DMS79 treated with DMSO at 0.1 percent for 48 hours (cell line): ENCODE measurements at regions not wholly inside any gene's neighbourhood (a gene's known extent, or its start where the extent isn't known, plus 50 kb on each side); places are given as distances from the start of the nearest gene placed in this dataset.
"Not testable (repeated sequence)": the region's sequence is repeated elsewhere in the genome, so short reads cannot be mapped to it uniquely, and the experiment has no call there.

Source experiments
- DNase-seq: peaks from one replicate; lab custom pipeline; 2025; lab: John Stamatoyannopoulos, UW

DNA sequence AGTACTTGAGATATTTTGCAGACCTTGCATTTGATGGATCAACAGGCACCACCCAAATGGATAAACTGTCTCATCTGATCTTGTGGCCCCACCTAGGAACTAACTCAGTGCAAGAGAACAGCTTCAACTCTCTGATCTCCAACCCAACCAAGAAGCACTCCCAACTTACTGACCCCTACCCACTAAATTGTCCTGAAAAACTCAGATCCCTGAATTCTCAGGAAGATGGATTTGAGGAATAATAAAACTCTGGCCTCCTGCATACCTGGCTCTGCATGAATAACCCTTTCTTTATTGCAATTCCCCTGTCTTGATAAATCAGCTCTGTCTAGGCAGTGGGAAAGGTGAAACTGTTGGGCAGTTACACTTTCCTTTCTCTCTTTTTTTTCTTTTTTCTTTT, 247.9 kb downstream of the ZPLD1 start:
- DNase-seq = no peak

GRCh38 chr3:102686792-102687191, 252.0 kb downstream of the ZPLD1 start:
- DNase-seq = no peak

DNA sequence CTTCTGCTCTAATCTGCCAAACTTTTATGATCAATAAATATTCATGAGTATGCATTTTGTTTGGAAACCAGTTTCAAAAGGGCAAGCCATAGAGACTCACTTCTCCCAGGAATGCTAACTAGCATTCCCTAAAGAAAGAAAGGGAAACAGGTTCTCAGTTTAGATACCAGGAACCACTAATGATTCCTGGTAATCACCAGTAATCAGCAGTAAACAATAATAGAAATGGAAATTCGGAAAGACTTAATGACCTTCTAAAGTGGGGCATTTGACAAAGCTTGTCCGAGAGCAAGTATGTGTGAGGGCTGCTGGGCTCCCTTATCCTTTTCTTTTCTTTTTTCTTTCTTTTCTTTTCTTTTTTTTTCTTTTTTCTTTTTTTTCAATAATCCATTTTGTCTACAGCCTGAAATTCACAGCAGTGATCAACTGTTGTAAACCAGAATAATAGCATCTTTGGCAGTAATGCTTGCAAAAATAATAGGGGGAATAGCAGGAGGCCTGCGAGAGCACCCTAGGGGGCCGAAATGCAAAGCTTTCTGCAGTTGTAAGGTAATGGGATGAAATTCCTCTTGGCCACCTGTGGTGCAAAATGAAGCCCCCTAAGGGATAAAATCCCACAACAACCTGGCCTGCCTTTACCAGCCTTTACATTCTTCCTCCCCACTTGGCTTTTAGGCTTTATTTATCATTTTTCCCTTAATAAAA, 253.2 kb downstream of the ZPLD1 start:
- no peak for DNase-seq

DNA sequence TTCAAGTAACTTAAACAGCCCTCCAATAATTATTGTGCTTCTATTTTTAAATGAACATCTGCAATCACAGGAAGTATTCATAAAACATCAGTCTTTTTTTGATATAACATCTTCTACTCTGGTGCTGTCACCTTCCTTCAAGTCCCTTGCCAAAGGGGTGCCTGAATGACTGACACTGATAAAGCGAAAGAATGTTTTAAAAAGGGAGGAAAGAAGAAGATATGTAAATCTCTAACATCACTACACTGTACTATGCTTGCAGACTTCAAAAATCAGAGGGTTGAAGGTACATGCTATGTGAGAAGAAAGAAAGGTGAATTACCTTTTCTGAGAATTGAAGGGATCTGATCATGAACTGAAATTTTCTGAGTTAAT, 253.7 kb downstream of the ZPLD1 start:
- DNase-seq = no peak

- no peak for DNase-seq
Observed at GRCh38 chr3:102691507-102691906, 256.7 kb downstream of the ZPLD1 start.

DNA sequence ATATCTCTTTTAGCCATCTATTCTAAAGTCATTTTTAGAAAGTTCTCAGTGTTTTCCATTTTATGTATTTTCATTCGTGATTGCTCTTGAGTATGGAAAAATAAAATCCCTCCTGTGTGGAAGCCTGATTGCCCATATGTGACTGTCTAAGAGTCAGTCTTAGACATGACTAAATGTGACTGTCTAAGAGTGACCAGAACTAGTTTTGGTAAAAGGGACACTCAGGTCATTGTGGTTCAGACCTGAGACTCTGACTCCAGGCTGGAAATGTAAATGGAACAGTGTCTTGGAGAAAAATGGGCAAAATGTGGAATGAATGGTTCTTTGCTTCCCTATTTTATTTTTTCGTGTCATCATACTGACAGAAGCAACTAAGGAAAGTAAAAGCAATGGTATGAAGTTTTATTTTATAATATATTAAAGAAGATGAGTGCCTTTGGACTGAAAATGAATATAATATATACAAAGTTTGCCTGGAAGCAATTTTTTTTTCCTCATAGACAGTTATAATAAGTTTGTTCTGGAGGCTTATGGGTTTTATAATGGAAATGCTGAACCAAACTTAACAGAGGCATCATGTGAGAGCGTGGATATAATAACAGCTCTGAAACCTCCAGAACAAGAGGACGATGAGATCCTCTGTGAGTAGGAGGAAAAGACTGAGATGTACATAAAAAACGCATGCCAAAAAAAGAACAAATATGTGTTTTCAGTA, 264.4 kb downstream of the ZPLD1 start:
- DNase-seq = no peak

- no peak for DNase-seq
Observed at GRCh38 chr3:102699819-102700140, 265.0 kb downstream of the ZPLD1 start.

DNA sequence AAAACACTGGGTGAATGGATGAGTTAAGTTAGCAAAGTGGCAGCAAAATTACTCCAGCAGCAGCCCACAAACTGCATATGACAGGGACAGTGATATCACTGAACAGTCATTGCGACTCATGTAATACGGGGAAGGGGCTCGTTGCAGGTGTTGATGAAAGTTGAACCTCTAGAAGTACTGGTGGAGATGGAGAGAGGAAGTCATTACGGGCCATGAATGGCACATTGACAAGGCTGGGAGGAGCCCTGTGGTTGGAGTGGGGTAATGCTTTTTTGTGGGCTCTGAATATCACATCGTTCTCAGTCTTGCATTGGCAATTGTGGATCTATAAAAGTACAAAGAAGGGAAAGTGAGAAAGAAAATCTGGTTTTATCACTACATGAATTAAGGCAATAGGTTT, 278.1 kb downstream of the ZPLD1 start:
- no peak for DNase-seq

GRCh38 chr3:102714567-102714966, 279.8 kb downstream of the ZPLD1 start:
- DNase-seq = no peak

DNA sequence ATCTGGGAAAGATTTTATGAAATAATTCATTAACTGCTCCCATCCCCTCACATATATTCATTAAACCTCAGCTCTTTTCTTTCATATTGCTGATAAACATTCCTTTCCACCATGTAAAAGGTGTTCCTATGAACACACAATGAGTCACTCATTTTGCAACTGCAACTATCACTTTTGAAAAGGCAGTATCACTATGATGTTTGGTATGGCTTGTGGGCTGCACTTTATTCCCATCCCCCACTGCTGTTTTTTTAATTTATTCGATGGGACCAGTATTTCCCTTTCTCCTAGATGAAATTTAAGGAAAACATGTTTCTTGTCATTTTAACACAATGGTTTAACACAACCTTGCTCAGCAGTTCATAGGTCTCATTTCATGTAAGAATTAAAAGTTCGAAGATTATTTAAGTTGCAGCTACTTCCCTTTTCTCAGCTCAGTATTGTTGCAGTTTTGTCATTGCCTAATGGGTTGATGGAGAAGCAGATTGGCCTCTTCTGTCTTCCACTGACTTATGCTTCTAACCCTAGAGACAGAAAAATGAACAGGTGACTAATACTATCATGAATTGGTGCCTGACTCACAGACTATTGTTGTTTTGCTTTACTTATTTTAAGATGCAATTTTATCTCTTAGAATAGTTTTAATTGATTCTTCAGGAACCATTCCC, 280.3 kb downstream of the ZPLD1 start:
- no peak for DNase-seq

DNA sequence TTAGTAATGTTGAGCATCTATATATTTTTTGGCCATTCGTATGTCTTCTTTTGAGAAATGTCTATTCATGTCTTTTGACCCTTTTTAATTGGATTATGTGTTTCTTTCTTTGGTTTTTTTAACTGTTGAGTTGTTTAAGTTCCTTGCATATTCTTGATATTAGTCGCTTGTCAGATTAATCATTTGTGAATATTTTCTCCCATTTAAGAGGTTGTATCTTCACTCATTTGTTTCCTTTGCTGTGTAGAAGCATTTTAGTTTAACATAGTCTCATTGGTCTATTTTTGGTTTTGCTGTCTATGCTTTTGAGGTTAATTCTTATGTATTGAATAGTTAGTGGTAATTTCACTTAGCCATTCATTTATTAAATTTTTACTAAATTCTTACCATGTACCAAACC, 283.8 kb downstream of the ZPLD1 start:
- DNase-seq = no peak

DNA sequence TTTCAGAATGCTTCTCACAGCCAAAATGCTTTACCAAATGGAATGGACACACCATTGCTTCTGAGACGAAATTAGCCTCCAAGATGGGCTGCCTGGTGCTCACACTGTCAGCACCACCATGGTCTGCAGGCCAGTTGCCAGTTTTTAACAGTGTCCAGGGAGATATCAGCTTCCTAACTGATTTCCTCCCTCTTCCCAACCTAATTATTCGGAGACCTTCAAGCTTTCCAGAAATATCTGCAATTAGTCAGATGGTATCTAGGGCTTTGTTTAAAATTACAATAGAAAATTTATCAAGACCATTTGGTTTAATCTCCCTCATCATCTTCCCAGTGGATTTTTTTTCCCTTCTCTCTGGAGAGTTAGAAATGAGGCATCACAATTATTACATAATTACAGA, 287.5 kb downstream of the ZPLD1 start:
- DNase-seq = no peak

GRCh38 chr3:102727340-102727739, 292.5 kb downstream of the ZPLD1 start:
- no peak for DNase-seq

DNA sequence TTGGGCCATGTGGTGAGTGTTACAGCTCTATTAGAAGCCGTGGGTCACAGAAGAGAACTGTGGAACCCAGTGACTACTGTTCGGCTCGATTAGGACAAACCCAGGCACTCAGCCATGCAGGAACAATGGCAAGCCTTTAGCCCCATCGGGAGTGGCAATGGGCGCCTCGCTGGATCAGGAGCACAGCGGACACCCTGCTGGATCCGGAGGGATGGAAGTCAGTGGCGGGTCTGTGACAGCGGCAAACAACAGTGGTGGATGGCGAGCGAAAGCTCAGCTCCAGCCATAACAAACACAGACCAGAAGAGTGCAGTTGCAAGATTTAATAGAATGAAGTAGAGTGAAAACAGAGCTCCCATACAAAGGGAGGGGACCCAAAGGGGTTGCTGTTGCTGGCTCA, 297.8 kb downstream of the ZPLD1 start:
- not testable (repeated sequence) for DNase-seq

GRCh38 chr3:102733791-102734563, 299.2 kb downstream of the ZPLD1 start:
- no peak for DNase-seq

- no peak for DNase-seq
Observed at GRCh38 chr3:102735311-102735710, 300.5 kb downstream of the ZPLD1 start.

- DNase-seq = no peak
Observed at GRCh38 chr3:102736288-102736974, 301.6 kb downstream of the ZPLD1 start.

DNA sequence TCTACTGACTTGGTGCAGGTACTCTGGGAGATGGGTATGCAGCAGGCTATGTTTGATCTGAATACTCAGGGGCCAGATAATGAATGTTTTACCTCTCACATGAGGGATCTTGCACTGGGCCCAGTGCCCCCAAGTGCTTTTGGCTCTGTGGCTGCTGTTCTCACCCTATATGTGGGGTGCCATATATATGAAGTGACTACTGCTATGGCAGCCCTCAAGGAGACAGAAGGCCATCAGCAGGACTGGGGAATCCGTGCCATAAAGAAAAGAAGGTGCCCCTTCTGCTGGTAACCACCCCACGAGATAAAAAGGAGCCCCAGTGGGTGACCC, 302.1 kb downstream of the ZPLD1 start:
- no peak for DNase-seq

GRCh38 chr3:102737353-102737752, 302.5 kb downstream of the ZPLD1 start:
- DNase-seq = no peak

DNA sequence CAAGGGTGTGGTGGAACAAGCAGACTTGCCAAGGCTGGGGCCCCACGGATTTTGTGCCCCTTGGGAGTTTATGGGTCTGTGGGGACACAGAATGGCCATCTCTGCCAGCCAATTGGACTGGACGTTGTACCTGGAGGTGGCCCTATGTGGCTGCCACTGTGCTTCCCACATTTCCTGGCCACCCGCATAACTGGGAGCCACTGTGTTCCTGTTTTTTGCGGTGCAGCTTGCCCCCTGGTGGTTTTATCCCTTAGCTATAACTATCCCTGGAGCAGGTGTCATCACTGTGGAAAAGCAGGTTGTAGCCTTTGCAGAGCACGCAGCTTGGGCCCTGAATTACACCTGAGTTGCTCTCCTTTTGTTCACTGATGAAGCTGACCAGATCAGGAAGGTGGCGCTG, 306.3 kb downstream of the ZPLD1 start:
- DNase-seq = no peak

- no peak for DNase-seq
Observed at GRCh38 chr3:102741694-102742093, 306.9 kb downstream of the ZPLD1 start.

DNA sequence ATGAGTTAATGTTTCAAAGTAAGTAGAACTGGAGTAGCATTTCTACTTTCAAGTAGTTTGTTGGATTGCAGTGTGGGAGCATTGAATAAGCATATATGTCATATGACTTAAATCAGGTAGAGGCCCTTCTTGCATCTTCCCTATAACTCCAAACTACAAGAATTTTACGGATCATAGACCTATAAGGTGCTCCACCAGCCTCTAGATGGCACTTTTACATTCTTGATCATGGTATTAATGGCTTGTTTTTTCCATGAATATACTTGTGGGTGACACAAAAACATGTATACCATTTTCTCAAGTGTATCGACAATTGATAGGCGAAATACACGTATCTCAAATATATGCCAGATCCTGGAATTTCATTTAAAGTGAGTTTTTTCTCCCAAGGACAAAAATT, 311.1 kb downstream of the ZPLD1 start:
- no peak for DNase-seq
